Suprapubic skin (tissue), 4 donors: ENCODE measurements at regions not wholly inside any gene's neighbourhood (a gene's known extent, or its start where the extent isn't known, plus 50 kb on each side); places are given as distances from the start of the nearest gene placed in this dataset.

ENCODE experiments used
- DNase-seq, 2 donors: peaks; one replicate each; pipeline ENCODE4 v3.0.0-alpha.2; 2019; ENCODE audit warnings: low spot score in 2 of 2
- H3K27ac ChIP-seq: fragments of 200-600 bp; sonication (generic); one replicate; pipeline ENCODE4 v1.5.1; 2019
- H3K27me3 ChIP-seq: fragments of 200-600 bp; sonication (generic); one replicate; pipeline ENCODE4 v1.5.1; 2019
- H3K36me3 ChIP-seq: fragments of 200-600 bp; sonication (generic); one replicate; pipeline ENCODE4 v1.5.1; 2019
- H3K4me1 ChIP-seq: fragments of 200-600 bp; sonication (generic); one replicate; pipeline ENCODE4 v1.5.1; 2019
- H3K4me3 ChIP-seq: fragments of 200-600 bp; sonication (generic); one replicate; pipeline ENCODE4 v1.5.1; 2019; ENCODE audit warnings: mild to moderate bottlenecking
- H3K9me3 ChIP-seq: fragments of 200-600 bp; sonication (generic); one replicate; pipeline ENCODE4 v1.5.1; 2019
- EP300 ChIP-seq: sonication (generic); formaldehyde crosslinking; IDR thresholded peaks from one replicate; pipeline ENCODE4 v1.6.1; 2017; ENCODE audit warnings: antibody characterized with exemption
- POLR2A ChIP-seq, 2 donors: fragments of 450-650 bp; IDR thresholded peaks; one replicate each; pipeline ENCODE4 v1.6.1; 2017; ENCODE audit warnings: antibody characterized with exemption in 2 of 2, mild to moderate bottlenecking in 2 of 2, moderate library complexity in 2 of 2
- POLR2AphosphoS5 ChIP-seq, 3 donors: sonication (generic); formaldehyde crosslinking; IDR thresholded peaks; one replicate each; pipeline ENCODE4 v1.6.1; 2017; ENCODE audit warnings: antibody characterized with exemption in 3 of 3
- WGBS: methylation state at CpG from one replicate; pipeline ENCODE4 v1.1.5; 2018; 5-methylcytosine and 5-hydroxymethylcytosine counted together
- TF ChIP-seq, protein P1 (sequence below), 2 donors: fragments of 200-600 bp in 1 of 2; fragments of 450-650 bp in 1 of 2; sonication (generic) in 1 of 2; IDR thresholded peaks; one replicate each; pipeline ENCODE4 v1.5.1; 2016 to 2019; ENCODE audit warnings: antibody characterized with exemption in 2 of 2, mild to moderate bottlenecking in 1 of 2, moderate library complexity in 1 of 2

DNA sequence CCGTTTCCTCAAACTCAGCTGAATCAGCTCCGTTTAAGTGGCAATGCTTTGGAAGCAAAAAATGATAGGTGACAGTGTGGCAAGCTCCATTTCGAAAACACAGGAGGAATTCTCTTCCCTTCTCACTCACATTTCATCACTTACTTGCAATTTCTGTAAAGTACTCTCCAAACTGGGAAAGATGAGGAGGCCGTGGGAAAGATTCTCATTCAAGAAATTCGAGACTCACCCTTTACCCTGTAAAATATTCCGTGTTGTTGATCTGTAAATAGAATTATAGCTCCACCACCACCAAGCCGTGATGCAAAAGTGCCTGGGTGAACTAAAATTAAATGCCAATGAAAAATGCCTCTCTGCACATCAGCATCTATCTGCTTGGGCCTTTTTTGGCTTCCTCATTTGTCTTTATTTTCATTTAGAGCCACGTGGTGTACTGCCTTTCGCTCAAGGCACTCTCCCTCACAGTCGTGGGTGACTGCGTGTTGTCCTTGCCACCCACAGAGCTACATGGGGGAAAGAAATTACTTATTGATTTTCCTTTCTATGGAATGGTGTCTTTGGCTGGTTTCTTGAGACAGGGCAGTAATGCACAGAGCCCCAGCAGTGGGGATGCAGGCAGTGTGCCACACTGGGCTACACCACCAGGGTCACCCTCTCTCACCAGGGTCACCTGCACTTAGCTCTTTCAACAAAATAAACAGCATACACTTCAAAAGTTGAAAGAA, 289.3 kb upstream of the TAS2R1 start:
- Histone ChIP-seq H3K9me3 (no peaks in the 10 kb centered on the region), H3K27me3 (no peaks in the 10 kb centered on the region), H3K27ac (no peak overlapping the region), H3K36me3 (no peaks in the 10 kb centered on the region), H3K4me3 (no peak overlapping the region), H3K4me1 (no peaks in the 10 kb centered on the region)
- TF ChIP-seq, protein P1, sequence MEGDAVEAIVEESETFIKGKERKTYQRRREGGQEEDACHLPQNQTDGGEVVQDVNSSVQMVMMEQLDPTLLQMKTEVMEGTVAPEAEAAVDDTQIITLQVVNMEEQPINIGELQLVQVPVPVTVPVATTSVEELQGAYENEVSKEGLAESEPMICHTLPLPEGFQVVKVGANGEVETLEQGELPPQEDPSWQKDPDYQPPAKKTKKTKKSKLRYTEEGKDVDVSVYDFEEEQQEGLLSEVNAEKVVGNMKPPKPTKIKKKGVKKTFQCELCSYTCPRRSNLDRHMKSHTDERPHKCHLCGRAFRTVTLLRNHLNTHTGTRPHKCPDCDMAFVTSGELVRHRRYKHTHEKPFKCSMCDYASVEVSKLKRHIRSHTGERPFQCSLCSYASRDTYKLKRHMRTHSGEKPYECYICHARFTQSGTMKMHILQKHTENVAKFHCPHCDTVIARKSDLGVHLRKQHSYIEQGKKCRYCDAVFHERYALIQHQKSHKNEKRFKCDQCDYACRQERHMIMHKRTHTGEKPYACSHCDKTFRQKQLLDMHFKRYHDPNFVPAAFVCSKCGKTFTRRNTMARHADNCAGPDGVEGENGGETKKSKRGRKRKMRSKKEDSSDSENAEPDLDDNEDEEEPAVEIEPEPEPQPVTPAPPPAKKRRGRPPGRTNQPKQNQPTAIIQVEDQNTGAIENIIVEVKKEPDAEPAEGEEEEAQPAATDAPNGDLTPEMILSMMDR (IDR thresholded peaks at IDR 0.05) = no peak
- no peak for TF ChIP-seq POLR2A (IDR thresholded peaks at IDR 0.05)
- TF ChIP-seq EP300 = no peak
- TF ChIP-seq POLR2AphosphoS5 (IDR thresholded peaks at IDR 0.05) = no peak
- WGBS = 69% methylated on average over 11 of the region's 11 CpGs
- no peak for DNase-seq

DNA sequence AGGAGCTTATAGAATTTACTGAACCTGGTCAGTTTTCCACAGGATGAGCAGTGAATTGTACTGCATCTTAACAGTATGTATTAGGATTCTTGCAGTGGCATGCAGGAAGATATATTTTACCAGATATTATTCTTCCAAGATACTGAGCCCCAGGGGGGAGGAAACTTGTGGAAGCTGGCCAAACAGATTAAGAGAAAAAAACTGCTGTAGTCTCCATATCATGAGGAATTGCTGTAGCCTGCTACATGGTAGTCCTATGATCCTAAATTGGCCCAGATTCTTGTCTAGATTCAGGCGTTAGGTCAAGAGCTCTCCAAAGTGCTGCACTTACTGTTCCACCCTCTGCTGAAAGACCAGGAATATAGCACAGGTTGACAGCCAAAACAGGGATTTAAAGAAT, 275.5 kb upstream of the TAS2R1 start:
- Histone ChIP-seq H3K27ac (no peak overlapping the region), H3K27me3 (no peaks in the 10 kb centered on the region), H3K36me3 (no peaks in the 10 kb centered on the region), H3K4me3 (no peak overlapping the region), H3K9me3 (no peaks in the 10 kb centered on the region), H3K4me1 (no peaks in the 10 kb centered on the region)
- DNase-seq = no peak
- TF ChIP-seq POLR2AphosphoS5 (IDR thresholded peaks at IDR 0.05) (no peak), EP300 (no peak), POLR2A (IDR thresholded peaks at IDR 0.05) (no peak)
- TF ChIP-seq, protein P1 (IDR thresholded peaks at IDR 0.05) = no peak
- WGBS = 13% methylated on average over 1 of the region's 1 CpG

DNA sequence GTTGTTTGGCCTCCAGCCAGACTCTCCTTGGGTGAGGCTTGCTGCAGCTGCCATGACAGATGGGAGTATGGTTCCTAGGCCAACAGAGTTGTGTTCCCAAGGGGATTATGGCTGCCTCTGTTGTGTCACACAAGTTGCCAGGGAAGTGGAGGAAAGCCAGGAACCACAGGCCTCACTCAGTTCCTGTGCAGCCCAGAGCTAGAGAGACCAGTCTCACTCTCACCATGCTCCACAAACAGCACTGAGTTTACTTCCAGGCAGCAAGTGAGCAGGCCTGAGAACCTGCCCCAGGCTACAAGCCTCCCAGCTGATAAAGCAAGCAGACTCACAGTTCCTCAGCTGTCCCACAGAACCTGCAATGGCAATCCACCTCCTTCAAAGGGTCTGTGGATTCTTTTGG, 273.6 kb upstream of the TAS2R1 start:
- Histone ChIP-seq H3K27me3 (no peaks in the 10 kb centered on the region), H3K36me3 (no peaks in the 10 kb centered on the region), H3K9me3 (no peaks in the 10 kb centered on the region), H3K4me3 (no peak overlapping the region), H3K4me1 (no peaks in the 10 kb centered on the region), H3K27ac (no peak overlapping the region)
- no peak for DNase-seq
- TF ChIP-seq, protein P1 (IDR thresholded peaks at IDR 0.05) = no peak
- no peak for TF ChIP-seq EP300
- no peak for TF ChIP-seq POLR2AphosphoS5 (IDR thresholded peaks at IDR 0.05)
- no peak for TF ChIP-seq POLR2A (IDR thresholded peaks at IDR 0.05)

DNA sequence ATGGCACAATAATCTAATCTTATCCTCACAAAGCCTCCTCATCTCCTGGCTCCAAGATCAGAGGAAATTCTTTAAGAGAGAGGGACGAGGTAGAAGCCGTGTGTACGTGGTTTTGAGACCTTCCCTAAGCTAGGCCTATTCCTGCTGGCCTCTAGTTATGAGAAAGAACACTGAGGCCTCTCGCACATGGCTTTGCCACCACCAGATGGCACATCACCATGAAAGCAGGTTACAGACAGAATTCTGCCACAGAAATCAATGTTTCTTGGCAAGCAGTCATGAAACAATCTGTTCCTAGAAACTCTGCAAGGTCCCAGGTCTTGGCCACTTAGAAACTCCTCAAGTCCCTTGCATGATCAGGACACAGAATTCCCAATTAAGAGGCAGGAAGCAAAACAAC, 268.2 kb upstream of the TAS2R1 start:
- Histone ChIP-seq H3K27ac (no peak overlapping the region), H3K9me3 (no peaks in the 10 kb centered on the region), H3K4me1 (no peaks in the 10 kb centered on the region), H3K36me3 (no peaks in the 10 kb centered on the region), H3K4me3 (no peak overlapping the region), H3K27me3 (no peaks in the 10 kb centered on the region)
- TF ChIP-seq, protein P1 (IDR thresholded peaks at IDR 0.05) = no peak
- TF ChIP-seq POLR2A (IDR thresholded peaks at IDR 0.05) = no peak
- no peak for TF ChIP-seq POLR2AphosphoS5 (IDR thresholded peaks at IDR 0.05)
- TF ChIP-seq EP300 = no peak
- no peak for DNase-seq
- 51% methylated on average over 4 of the region's 4 CpGs for whole genome bisulfite sequencing

DNA sequence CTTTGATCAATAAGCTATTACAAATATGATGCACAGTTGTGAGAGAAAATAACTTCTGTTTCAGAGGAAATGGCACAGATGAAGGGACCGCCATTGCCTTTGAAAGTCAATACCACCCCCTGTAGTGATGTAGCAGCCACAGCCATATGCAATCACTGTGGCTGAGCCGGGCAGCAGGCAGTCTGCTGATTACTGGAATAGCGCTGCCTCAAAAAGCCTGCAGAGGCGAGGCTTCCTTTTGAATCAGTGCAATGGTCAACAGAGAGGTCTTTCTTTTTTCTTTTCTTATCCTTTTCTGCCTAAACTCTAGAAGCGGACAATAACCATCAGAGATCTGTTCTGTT, 265.1 kb upstream of the TAS2R1 start:
- no peaks in the 10 kb centered on the region for H3K4me1 ChIP-seq
- 67% methylated on average over 5 of the region's 5 CpGs for WGBS
- no peaks in the 10 kb centered on the region for H3K27me3 ChIP-seq
- no peaks in the 10 kb centered on the region for H3K36me3 ChIP-seq
- no peak for DNase-seq
- no peak overlapping the region for H3K4me3 ChIP-seq
- H3K27ac ChIP-seq = no peak overlapping the region
- H3K9me3 ChIP-seq = no peaks in the 10 kb centered on the region
- no peak for TF ChIP-seq POLR2A (IDR thresholded peaks at IDR 0.05)
- TF ChIP-seq, protein P1 (IDR thresholded peaks at IDR 0.05) = no peak
- TF ChIP-seq POLR2AphosphoS5 (IDR thresholded peaks at IDR 0.05) = no peak
- no peak for TF ChIP-seq EP300
